Panc1 (cell line): ENCODE measurements at regions not wholly inside any gene's neighbourhood (a gene's known extent, or its start where the extent isn't known, plus 50 kb on each side); places are given as distances from the start of the nearest gene placed in this dataset.

Experiments
- ATAC-seq: fragments of 200-7000 bp; cut with Tn5 transposase; 2 replicates; pipeline ENCODE4 v1.9.1; 2020; ENCODE audit warnings: mild to moderate bottlenecking, moderate library complexity
- BruUV-seq: library from RNA; stranded (reverse); fragments of 400-500 nt; replicated peaks from 2 replicates; lab custom pipeline; 2021; lab: Mats Ljungman, UMichigan
- CTCF ChIA-PET: fragments of 300-600 bp; sonication (Branson Sonifier 250); formaldehyde crosslinking; loops from one replicate; lab custom pipeline; 2022; ENCODE audit warnings: antibody characterized with exemption; lab: Charles Lee
- POLR2A ChIA-PET: fragments of 300-600 bp; sonication (Branson Sonifier 250); formaldehyde crosslinking; loops from one replicate; lab custom pipeline; 2022; ENCODE audit warnings: antibody characterized with exemption; lab: Charles Lee
- DNase-seq: peaks from one replicate; pipeline ENCODE4 v3.0.0-alpha.2; 2010; ENCODE audit warnings: low read depth, low spot score
- H3K27ac ChIP-seq: 2 replicates; pipeline ENCODE4 v1.5.1; 2011; ENCODE audit warnings: mild to moderate bottlenecking, low read length, inconsistent platforms
- H3K27me3 ChIP-seq: fragments of 200-500 bp; sonication (Bioruptor generic); 2 replicates; pipeline ENCODE4 v1.6.0; 2014; ENCODE audit warnings: low read length, inconsistent platforms; ENCODE audit not compliant: control insufficient read depth, insufficient read depth
- H3K36me3 ChIP-seq: fragments of 200-500 bp; sonication (Bioruptor generic); 2 replicates; pipeline ENCODE4 v1.5.1; 2014; ENCODE audit warnings: inconsistent platforms, mild to moderate bottlenecking, low read length, moderate library complexity; ENCODE audit not compliant: control insufficient read depth, insufficient read depth
- H3K4me1 ChIP-seq: 2 replicates; pipeline ENCODE4 v1.5.1; 2011; ENCODE audit warnings: inconsistent platforms, mild to moderate bottlenecking, low read length, moderate library complexity; ENCODE audit not compliant: control insufficient read depth, insufficient read depth
- H3K4me3 ChIP-seq, 2 experiments: 2 replicates each; pipeline ENCODE4 v1.5.1; 2011 to 2012; ENCODE audit warnings: low read depth in 2 of 2, low read length in 2 of 2, mild to moderate bottlenecking in 2 of 2, inconsistent platforms in 1 of 2, moderate library complexity in 1 of 2
- H3K9me3 ChIP-seq: fragments of 200-500 bp; sonication (Bioruptor generic); 2 replicates; pipeline ENCODE4 v1.5.1; 2014; ENCODE audit warnings: low read depth, mild to moderate bottlenecking, inconsistent platforms, low read length, moderate library complexity; ENCODE audit not compliant: control insufficient read depth, insufficient read depth
- POLR2AphosphoS5 ChIP-seq: IDR thresholded peaks from 2 replicates; pipeline ENCODE4 v1.6.1; 2012; ENCODE audit warnings: mild to moderate bottlenecking, low read depth, low read length, moderate library complexity
- SIN3A ChIP-seq: IDR thresholded peaks from 2 replicates; pipeline ENCODE4 v1.6.1; 2012; ENCODE audit warnings: low read depth, mild to moderate bottlenecking, low read length, moderate library complexity, borderline replicate concordance; ENCODE audit not compliant: insufficient read depth
- TCF7L2 ChIP-seq: IDR thresholded peaks from 2 replicates; pipeline ENCODE4 v1.6.1; 2011; ENCODE audit warnings: mild to moderate bottlenecking, low read depth, low read length, inconsistent platforms
- in situ Hi-C: cut with HindIII; loops from 2 replicates; pipeline ENCODE4 v1.10.0; 2016; ENCODE audit warnings: low sequenced_read_pairs, low pct_unique_long_range_greater_than_20kb
- intact Hi-C: fragments of 100-400 bp; cut with micrococcal nuclease; formaldehyde crosslinking; loops from one replicate; pipeline ENCODE4 v1.10.0; 2022; ENCODE audit not compliant: unreplicated experiment
- TF ChIP-seq, protein P1 (sequence below): fragments of 450-650 bp; IDR thresholded peaks from 2 replicates; pipeline ENCODE4 v1.5.1; 2017; ENCODE audit warnings: mild to moderate bottlenecking
- TF ChIP-seq, protein P2 (sequence below), 2 experiments: IDR thresholded peaks; 2 replicates each; pipeline ENCODE4 v1.6.1; 2011 to 2012; ENCODE audit warnings: low read depth in 2 of 2, control low read depth in 1 of 2, low read length in 1 of 2, mild to moderate bottlenecking in 1 of 2, moderate library complexity in 1 of 2; ENCODE audit not compliant: insufficient read depth in 1 of 2

DNA sequence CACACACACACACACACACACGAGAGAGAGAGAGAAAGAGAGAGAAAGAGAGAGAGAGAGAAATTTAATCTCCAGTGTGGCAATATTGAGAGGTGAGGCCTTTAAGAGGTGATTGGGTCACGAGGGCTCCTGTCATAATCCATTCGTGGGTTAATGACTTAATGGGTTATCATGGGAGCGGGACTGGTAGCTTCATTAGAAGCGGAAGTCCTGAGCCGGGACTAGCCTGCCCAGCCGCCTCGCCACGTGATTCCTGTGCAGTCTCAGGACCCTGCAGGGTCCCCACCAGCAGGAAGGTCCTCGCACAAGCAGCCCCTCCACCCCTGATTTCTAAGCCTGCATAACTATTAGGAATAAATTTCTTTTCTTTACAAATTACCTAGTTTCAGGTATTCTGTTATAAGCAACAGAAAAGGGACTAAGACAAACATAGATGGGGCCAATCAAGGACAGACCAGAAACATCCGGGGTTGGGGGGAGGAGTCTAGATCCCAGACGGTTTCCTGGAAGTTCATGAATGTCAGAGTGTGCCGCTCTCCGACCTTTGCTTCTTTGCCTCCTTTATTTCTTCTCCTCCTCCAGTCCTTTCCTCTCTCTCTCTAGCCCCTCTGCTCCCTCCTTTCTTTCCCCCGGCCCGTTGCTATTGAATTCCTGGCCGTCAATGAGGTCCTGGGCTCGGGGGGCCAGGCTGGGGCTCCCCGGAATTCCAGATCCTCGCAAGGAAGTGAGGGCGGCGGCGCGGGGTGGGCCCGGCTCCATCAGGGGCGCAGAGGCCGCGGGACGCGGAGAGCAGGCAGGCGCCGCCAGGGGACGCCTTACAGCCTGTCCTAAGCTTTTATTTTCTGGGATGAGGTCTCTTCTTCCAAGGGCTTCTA, 146.8 kb downstream of the CYP26A1 start:
- H3K36me3 ChIP-seq, result no peaks in the 10 kb centered on the region
- no peaks in the 10 kb centered on the region; the same call in 1 of the 2 replicates for H3K27me3 ChIP-seq
- ChIA-PET CTCF (no interaction called here), POLR2A (interaction anchor here (0.5 to 0.7 kb wide), 4 partner anchors 13 to 505 kb away, joined by 3 read pairs; no protein-coding TSS in a partner anchor)
- no peaks in the 10 kb centered on the region for H3K4me1 ChIP-seq
- in situ Hi-C loops, result no loop called here
- H3K9me3 ChIP-seq, result no peaks in the 10 kb centered on the region
- ATAC-seq (0 out of 2 replicates have a peak, but pooled peaks have one; percentile 10), DNase-seq (no peak)
- TF ChIP-seq TCF7L2 (no peak), POLR2AphosphoS5 (no peak), SIN3A (no peak)
- TF ChIP-seq, protein P1, sequence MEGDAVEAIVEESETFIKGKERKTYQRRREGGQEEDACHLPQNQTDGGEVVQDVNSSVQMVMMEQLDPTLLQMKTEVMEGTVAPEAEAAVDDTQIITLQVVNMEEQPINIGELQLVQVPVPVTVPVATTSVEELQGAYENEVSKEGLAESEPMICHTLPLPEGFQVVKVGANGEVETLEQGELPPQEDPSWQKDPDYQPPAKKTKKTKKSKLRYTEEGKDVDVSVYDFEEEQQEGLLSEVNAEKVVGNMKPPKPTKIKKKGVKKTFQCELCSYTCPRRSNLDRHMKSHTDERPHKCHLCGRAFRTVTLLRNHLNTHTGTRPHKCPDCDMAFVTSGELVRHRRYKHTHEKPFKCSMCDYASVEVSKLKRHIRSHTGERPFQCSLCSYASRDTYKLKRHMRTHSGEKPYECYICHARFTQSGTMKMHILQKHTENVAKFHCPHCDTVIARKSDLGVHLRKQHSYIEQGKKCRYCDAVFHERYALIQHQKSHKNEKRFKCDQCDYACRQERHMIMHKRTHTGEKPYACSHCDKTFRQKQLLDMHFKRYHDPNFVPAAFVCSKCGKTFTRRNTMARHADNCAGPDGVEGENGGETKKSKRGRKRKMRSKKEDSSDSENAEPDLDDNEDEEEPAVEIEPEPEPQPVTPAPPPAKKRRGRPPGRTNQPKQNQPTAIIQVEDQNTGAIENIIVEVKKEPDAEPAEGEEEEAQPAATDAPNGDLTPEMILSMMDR, result no peak
- TF ChIP-seq, protein P2, sequence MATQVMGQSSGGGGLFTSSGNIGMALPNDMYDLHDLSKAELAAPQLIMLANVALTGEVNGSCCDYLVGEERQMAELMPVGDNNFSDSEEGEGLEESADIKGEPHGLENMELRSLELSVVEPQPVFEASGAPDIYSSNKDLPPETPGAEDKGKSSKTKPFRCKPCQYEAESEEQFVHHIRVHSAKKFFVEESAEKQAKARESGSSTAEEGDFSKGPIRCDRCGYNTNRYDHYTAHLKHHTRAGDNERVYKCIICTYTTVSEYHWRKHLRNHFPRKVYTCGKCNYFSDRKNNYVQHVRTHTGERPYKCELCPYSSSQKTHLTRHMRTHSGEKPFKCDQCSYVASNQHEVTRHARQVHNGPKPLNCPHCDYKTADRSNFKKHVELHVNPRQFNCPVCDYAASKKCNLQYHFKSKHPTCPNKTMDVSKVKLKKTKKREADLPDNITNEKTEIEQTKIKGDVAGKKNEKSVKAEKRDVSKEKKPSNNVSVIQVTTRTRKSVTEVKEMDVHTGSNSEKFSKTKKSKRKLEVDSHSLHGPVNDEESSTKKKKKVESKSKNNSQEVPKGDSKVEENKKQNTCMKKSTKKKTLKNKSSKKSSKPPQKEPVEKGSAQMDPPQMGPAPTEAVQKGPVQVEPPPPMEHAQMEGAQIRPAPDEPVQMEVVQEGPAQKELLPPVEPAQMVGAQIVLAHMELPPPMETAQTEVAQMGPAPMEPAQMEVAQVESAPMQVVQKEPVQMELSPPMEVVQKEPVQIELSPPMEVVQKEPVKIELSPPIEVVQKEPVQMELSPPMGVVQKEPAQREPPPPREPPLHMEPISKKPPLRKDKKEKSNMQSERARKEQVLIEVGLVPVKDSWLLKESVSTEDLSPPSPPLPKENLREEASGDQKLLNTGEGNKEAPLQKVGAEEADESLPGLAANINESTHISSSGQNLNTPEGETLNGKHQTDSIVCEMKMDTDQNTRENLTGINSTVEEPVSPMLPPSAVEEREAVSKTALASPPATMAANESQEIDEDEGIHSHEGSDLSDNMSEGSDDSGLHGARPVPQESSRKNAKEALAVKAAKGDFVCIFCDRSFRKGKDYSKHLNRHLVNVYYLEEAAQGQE (IDR thresholded peaks at IDR 0.05; ENCODE audit: insufficient read depth in 1 of 2, low read depth in 2 of 2, low read length in 1 of 2), result no peak
- H3K27ac ChIP-seq, result no peak overlapping the region
- no peak overlapping the region for H3K4me3 ChIP-seq
- intact Hi-C loops, result no loop called here
- BruUV-seq, result no TSS peak

DNA sequence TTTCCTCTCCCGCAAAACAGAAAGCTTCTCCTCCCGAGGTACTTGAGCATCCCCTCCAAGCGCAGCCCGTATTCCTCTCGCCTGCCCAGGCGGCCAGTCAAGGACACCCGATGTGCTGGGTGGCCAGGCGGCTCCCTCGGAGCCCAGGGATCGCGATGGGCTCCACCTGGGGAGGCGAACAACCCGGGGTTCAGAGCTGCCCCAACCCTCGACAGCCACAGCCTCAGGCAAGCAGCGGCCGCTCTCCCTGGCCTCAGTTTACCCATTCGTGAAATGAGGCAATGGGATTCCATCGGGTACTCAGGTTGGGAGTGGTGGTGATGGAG, 147.4 kb downstream of the CYP26A1 start:
- BruUV-seq, result no TSS peak
- TF ChIP-seq TCF7L2 (no peak), SIN3A (no peak), POLR2AphosphoS5 (no peak)
- TF ChIP-seq, protein P2 (IDR thresholded peaks at IDR 0.05; ENCODE audit: insufficient read depth in 1 of 2, low read depth in 2 of 2, low read length in 1 of 2), result no peak
- TF ChIP-seq, protein P1, result no peak

More for the DNA sequence above, 147.4 kb downstream of the CYP26A1 start:
- DNase-seq, result no peak
- in situ Hi-C loops (no loop called here), intact Hi-C loops (no loop called here)
- Histone ChIP-seq H3K27me3 (no peaks in the 10 kb centered on the region; the same call in 1 of the 2 replicates), H3K9me3 (no peaks in the 10 kb centered on the region), H3K27ac (no peak overlapping the region), H3K36me3 (no peaks in the 10 kb centered on the region), H3K4me3 (no peak overlapping the region), H3K4me1 (no peaks in the 10 kb centered on the region)
- no peak for ATAC-seq
- ChIA-PET CTCF (no interaction called here), POLR2A (interaction anchor here (0.6 kb wide), 1 partner anchor 505 kb away, joined by 3 read pairs; no protein-coding TSS in a partner anchor)
